Osteoblast (primary cell): ENCODE measurements at regions not wholly inside any gene's neighbourhood (a gene's known extent, or its start where the extent isn't known, plus 50 kb on each side); places are given as distances from the start of the nearest gene placed in this dataset.
"Not testable (repeated sequence)": the region's sequence is repeated elsewhere in the genome, so short reads cannot be mapped to it uniquely, and the experiment has no call there.

ENCODE experiments used
- DNase-seq: peaks from one replicate; pipeline ENCODE4 v3.0.0; 2011; ENCODE audit warnings: low spot score, mixed read lengths; ENCODE audit not compliant: insufficient read length; ENCODE audit errors: missing footprints
- H2AFZ ChIP-seq: 2 replicates; pipeline ENCODE4 v1.6.0; 2011; ENCODE audit warnings: mild to moderate bottlenecking, low read length
- H3K27ac ChIP-seq: 2 replicates; pipeline ENCODE4 v1.5.1; 2011; ENCODE audit warnings: mild to moderate bottlenecking, low read depth, low read length, moderate library complexity
- H3K27me3 ChIP-seq: 2 replicates; pipeline ENCODE4 v1.6.0; 2012; ENCODE audit warnings: mild to moderate bottlenecking, control low read depth, inconsistent platforms, low read length, moderate library complexity; ENCODE audit not compliant: insufficient read depth
- H3K36me3 ChIP-seq: 2 replicates; pipeline ENCODE4 v1.5.1; 2011; ENCODE audit warnings: mild to moderate bottlenecking, low read length, control low read depth, moderate library complexity; ENCODE audit not compliant: insufficient read depth
- H3K4me1 ChIP-seq: 2 replicates; pipeline ENCODE4 v1.5.1; 2011; ENCODE audit warnings: mild to moderate bottlenecking, low read length, control low read depth, moderate library complexity; ENCODE audit not compliant: insufficient read depth
- H3K4me2 ChIP-seq: 2 replicates; pipeline ENCODE4 v1.6.0; 2011; ENCODE audit warnings: mild to moderate bottlenecking, low read length; ENCODE audit not compliant: insufficient read depth
- H3K4me3 ChIP-seq: fragments of 200-600 bp; sonication (generic); 3 replicates; pipeline ENCODE4 v1.5.1; 2012; ENCODE audit warnings: mild to moderate bottlenecking, low read length, inconsistent platforms; ENCODE audit not compliant: insufficient read depth
- H3K79me2 ChIP-seq: 2 replicates; pipeline ENCODE4 v1.6.0; 2012; ENCODE audit warnings: mild to moderate bottlenecking, low read length, control low read depth, inconsistent platforms; ENCODE audit not compliant: insufficient read depth
- H3K9me3 ChIP-seq: 2 replicates; pipeline ENCODE4 v1.5.1; 2011; ENCODE audit warnings: low read depth, low read length, control low read depth
- H4K20me1 ChIP-seq: 2 replicates; pipeline ENCODE4 v1.6.0; 2012; ENCODE audit warnings: mild to moderate bottlenecking, low read length, control low read depth; ENCODE audit not compliant: insufficient read depth
- TF ChIP-seq, protein P1 (sequence below): IDR thresholded peaks from 2 replicates; pipeline ENCODE4 v1.5.1; 2011; ENCODE audit warnings: mild to moderate bottlenecking, low read depth, low read length, moderate library complexity; ENCODE audit errors: extremely low read depth

DNA sequence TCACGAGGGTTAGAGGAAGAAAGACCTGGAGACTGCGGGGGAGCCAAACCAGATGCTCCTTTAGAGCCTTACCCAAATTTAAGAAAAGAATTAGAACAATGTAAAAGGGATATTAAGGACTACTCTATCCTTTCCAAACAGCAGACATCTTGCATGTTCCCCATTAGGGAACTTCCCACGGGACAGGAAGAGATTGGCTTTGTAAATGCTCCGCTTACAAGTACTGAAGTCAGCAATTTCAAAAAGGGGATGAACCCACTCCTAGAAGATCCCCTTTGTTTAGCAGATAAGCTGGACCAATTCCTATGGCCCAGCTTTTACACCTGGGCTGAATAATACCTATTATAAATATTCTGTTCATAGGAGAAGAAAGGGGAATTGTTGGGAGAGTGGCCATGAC is 74.2 kb downstream of the APOBEC1 start:
- Histone ChIP-seq H4K20me1 (no peaks in the 10 kb centered on the region), H3K36me3 (no peaks in the 10 kb centered on the region), H3K79me2 (no peaks in the 10 kb centered on the region), H3K4me2 (no peak overlapping the region), H3K9me3 (no peaks in the 10 kb centered on the region), H2AFZ (no peak overlapping the region), H3K27me3 (no peaks in the 10 kb centered on the region), H3K4me3 (no peak overlapping the region), H3K27ac (no peak overlapping the region), H3K4me1 (no peaks in the 10 kb centered on the region)
- peak; percentile 14 for DNase-seq
- TF ChIP-seq, protein P1, sequence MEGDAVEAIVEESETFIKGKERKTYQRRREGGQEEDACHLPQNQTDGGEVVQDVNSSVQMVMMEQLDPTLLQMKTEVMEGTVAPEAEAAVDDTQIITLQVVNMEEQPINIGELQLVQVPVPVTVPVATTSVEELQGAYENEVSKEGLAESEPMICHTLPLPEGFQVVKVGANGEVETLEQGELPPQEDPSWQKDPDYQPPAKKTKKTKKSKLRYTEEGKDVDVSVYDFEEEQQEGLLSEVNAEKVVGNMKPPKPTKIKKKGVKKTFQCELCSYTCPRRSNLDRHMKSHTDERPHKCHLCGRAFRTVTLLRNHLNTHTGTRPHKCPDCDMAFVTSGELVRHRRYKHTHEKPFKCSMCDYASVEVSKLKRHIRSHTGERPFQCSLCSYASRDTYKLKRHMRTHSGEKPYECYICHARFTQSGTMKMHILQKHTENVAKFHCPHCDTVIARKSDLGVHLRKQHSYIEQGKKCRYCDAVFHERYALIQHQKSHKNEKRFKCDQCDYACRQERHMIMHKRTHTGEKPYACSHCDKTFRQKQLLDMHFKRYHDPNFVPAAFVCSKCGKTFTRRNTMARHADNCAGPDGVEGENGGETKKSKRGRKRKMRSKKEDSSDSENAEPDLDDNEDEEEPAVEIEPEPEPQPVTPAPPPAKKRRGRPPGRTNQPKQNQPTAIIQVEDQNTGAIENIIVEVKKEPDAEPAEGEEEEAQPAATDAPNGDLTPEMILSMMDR, result no peak

DNA sequence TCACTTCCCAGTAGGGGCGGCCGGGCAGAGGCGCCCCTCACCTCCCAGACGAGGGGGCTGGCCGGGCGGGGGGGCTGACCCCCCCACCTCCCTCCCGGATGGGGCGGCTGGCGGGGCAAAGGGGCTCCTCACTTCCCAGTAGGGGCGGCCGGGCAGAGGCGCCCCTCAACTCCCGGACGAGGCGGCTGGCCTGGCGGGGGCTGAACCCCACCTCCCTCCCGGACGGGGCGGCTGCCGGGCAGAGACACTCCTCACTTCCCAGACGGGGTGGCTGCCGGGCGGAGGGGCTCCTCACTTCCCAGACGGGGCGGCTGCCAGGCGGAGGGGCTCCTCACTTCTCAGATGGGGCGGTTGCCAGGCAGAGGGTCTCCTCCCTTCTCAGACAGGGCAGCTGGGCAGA is 75.6 kb downstream of the APOBEC1 start:
- not testable (repeated sequence) for H3K4me1 ChIP-seq, H3K27ac ChIP-seq, H3K36me3 ChIP-seq, DNase-seq, H3K4me2 ChIP-seq, H3K4me3 ChIP-seq, H3K9me3 ChIP-seq, H3K79me2 ChIP-seq, H4K20me1 ChIP-seq, H2AFZ ChIP-seq, H3K27me3 ChIP-seq

DNA sequence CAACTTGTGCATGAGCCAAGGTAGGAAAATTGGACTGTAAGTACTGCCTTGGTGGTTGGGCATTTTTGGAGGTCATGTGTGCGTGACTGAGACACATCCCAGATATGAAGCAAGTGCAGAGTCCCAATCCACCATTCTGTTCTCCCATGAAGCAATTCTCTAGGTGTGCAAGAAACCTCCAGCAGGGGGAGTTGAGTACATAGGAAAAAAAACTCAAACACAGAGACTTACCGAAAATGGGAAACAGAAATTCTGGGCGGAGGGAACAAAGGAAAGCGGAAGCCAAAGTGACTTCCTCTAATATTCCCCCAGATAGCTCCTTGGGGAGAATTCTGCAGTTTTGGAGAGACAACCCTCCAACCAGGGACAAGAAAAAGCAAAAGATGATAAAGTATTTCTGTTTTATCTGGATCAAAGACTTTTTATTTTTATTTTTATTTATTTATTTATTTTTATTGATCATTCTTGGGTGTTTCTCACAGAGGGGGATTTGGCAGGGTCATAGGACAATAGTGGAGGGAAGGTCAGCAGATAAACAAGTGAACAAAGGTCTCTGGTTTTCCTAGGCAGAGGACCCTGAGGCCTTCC is 76.9 kb downstream of the APOBEC1 start:
- H2AFZ ChIP-seq, H3K4me1 ChIP-seq, H3K9me3 ChIP-seq, H4K20me1 ChIP-seq, H3K36me3 ChIP-seq, H3K27ac ChIP-seq, H3K4me3 ChIP-seq, H3K27me3 ChIP-seq, H3K79me2 ChIP-seq: not testable (repeated sequence)
- DNase-seq, result peak; percentile 90
- peak overlapping the region; percentile 42 for H3K4me2 ChIP-seq
- TF ChIP-seq, protein P1, result peak; percentile 66

DNA sequence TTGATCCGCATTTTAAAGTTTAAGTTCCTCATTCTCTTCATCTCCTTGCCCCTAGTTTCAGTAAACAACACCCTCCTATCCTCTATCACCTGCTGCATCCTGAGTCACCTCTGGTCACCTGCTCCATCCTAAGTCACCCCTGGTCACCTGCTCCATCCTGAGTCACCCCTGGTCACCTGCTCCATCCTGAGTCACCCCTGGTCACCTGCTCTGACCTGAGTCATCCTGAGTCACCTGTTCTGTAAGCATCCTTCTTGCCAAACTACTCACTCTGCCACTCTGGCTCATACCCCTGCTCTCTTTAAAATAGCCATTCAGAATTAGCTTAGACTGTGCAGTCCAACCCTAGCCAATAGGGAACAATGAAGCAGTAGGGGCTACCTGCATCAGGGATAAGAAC is 80.6 kb upstream of the CD163 start:
- not testable (repeated sequence) for H3K79me2 ChIP-seq, H3K27me3 ChIP-seq, DNase-seq, H2AFZ ChIP-seq, H4K20me1 ChIP-seq, H3K4me1 ChIP-seq, H3K4me2 ChIP-seq, H3K9me3 ChIP-seq, H3K4me3 ChIP-seq, H3K36me3 ChIP-seq, H3K27ac ChIP-seq

DNA sequence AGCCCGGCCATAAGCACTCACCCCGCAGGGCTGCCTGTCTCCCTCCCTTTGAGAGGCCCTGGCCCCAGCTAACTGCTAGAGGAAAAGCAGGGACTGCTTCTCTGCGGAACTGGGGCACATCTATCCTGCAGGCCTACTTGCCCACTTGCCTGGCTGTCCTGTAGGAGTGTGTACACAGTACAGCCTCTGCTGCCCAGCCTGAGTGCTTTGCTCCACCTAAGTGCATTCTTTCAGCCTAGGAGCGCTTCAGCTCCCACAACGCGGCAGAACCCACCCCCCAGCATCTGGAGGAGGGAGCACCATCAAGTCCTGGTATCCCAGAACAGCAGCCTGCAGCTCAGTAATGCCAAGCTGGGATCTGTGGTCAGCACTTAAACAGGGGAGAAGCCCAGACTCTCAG is 79.9 kb upstream of the CD163 start:
- no peak overlapping the region for H2AFZ ChIP-seq
- no peaks in the 10 kb centered on the region for H3K27me3 ChIP-seq
- DNase-seq, result peak; percentile 18
- H3K9me3 ChIP-seq, result no peaks in the 10 kb centered on the region
- H3K27ac ChIP-seq, result no peak overlapping the region
- no peak overlapping the region for H3K4me3 ChIP-seq
- no peaks in the 10 kb centered on the region for H3K79me2 ChIP-seq
- no peaks in the 10 kb centered on the region for H3K36me3 ChIP-seq
- no peaks in the 10 kb centered on the region for H4K20me1 ChIP-seq
- H3K4me1 ChIP-seq, result no peaks in the 10 kb centered on the region
- TF ChIP-seq, protein P1, result no peak
- no peak overlapping the region for H3K4me2 ChIP-seq
